Activated CD8-positive, alpha-beta memory T cell treated with anti-CD3 and anti-CD28 coated beads for 24 hours (primary cell): ENCODE measurements at regions not wholly inside any gene's neighbourhood (a gene's known extent, or its start where the extent isn't known, plus 50 kb on each side); places are given as distances from the start of the nearest gene placed in this dataset.
"Not testable (repeated sequence)": the region's sequence is repeated elsewhere in the genome, so short reads cannot be mapped to it uniquely, and the experiment has no call there.

Experiments
- DNase-seq: peaks from one replicate; pipeline ENCODE4 v3.0.0-alpha.2; 2020

DNA sequence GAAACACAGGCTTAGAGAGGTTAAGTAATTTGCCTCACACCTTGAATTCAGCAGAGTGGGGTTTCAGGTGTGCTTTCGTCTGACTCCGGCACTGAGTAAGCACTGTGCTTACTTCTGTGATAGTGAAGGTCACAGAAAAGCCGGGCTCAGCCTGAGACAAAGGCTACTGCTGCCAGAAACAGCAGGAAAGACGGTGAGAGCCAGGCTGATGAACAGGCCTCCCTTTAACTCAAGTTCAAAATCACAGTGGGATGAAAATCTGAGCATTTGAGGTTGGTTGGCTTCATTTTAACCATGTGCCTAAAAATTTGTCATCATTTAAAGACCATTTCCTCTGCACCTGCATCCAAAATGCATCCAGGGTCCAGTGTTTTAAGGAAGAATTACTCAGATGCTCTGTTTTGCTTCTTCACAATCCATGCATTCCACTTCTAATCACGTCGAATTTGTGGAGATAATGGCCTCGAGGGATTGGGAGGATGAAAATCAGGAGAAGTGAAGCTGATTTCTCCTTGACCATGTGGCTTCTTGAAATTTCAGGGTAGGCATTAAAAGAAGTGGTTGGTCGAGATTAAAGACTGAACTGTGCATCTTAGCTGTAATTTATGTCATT, 121.2 kb upstream of the LNX1 start:
- DNase-seq, result no peak

GRCh38 chr4:53711926-53712325, 120.6 kb upstream of the LNX1 start:
- no peak for DNase-seq

DNA sequence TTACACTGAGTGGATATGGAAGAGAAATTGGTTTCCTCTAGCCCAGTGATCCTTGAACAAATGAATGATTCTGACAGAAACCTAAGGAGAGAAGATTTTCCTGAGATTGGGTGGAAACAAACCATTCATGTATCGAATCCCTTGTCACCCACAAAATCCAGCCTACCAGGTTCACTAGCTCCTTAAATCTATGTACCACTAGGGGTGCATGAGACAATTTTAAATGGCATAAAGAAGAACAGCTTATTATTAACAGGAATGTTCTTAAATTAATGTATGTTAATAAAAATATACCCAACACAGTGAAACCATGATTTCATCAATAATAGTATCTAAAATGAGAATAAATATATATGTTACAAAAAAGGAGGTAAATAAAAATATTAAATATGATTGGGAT, 118.4 kb upstream of the LNX1 start:
- no peak for DNase-seq

DNA sequence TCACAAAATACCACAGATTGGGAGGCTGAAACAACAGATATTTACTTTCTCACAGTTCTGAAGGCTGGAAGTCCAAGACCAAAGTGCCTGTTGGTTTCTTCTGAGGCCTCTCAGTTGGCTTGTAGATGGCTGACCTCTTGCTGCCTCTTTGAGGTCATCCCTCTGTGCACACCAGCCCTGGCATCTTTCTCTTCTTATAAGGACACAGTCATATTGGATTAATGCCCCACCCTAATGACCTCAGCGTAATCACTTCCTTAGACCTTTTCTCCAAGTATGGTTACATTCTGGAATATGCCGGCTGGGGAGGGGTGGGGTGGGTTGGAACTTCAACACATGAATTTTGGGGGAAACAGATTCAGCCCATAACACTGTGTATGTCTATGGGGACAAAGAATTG, 116.2 kb upstream of the LNX1 start:
- no peak for DNase-seq

- DNase-seq, result no peak
Observed at GRCh38 chr4:53706422-53707032, 115.2 kb upstream of the LNX1 start.

DNA sequence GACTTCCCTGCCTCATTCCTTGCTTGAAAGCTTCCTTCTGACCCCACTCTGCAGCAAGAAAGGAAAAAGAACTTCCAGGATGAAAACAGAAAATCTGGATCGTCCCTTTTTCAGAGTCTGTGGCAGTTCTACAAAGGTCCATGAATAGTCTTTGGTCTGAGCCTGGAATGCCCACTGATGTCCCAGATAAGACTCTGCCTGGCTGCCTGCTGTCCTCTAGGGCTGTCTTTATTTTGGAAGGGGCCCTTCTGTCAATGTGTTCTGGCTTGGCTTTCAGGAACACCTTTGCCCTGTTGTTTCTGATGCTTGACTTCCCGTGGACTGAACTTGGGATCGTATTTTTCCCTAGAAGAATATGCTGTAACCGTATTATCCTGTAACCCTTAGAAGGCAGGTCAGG, 114.7 kb upstream of the LNX1 start:
- DNase-seq, result no peak

- no peak for DNase-seq
Observed at GRCh38 chr4:53705151-53705764, 114.0 kb upstream of the LNX1 start.

GRCh38 chr4:53704329-53704728, 113.0 kb upstream of the LNX1 start:
- no peak for DNase-seq

DNA sequence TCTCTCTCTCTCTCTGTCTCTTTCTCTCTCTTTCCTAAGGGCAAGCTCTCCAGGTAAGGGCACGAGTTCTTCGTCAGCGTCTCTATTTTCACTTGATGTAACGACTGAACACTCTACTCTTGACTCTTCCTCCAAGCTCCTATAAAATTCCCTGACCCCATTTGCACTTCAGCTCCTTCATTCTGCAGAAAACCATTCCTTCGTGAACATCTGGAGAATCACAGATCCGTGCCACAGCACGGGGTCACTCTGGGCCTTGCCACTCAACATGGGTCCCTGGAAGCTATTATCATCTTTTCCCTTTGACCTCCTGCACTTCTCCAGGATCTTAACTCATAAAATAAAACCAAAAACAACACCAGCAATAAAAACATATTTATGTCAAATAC, 112.0 kb upstream of the LNX1 start:
- DNase-seq, result no peak

DNA sequence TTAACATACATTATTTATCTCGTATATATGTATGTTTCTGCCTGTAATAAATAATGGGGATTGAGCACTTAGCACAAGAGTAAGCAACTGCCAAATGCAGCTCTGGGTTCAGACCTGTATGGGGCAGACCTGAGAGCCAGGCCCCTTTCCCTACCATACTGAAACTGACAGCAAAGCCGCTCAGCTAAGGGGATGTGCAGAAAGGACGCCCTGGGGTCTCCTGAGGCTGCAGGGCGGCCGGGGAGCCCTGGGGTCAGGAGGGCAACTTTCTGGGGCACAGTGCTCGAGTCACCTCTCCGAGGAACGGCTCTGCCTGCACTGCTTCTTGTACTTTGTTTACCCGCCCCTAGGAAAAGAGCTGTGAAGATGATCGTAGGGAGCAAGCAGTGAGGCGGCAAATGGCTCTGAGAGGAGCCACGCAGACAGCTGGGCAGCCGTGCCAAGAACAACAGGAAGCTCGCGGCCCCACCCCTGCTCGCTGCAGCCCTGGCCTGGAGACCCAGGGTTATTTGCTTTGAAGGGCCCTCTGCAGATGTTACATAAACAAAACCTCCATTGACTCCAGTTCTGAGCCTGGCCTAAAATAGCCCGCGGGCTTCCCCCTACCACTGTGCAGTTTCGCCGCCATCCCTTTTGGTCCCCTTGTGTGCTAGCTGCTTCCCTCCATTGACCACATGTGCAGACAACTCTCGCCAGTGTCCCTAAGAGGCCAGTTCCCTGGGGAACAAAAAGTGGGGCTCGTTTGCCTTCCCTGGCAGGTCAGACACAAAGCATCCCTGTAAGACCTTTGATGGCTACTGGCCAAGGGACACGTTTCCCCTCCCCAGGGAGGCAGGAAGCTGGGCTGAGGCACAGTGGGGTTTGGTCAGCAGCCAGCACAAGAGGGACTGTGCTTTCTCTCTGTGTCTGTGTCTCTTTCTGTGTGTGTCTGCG, 111.3 kb upstream of the LNX1 start:
- DNase-seq, result no peak

DNA sequence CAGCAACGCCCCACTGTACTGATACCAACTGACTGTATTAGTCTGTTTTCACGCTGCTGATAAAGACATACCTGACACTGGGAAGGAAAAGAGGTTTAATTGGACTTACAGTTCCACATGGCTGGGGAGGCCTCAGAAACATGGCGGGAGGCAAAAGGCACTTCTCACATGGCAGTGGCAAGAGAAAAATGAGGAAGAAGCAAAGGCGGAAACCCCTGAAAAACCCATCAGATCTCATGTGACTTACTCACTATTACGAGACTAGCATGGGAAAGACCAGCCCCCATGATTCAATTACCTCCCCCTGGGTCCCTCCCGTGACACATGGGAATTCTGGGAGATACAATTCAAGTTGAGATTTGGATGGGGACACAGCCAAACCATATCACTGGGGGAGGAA, 110.0 kb upstream of the LNX1 start:
- not testable (repeated sequence) for DNase-seq

GRCh38 chr4:53699310-53699709, 108.0 kb upstream of the LNX1 start:
- DNase-seq, result not testable (repeated sequence)

- DNase-seq, result no peak
Observed at GRCh38 chr4:53697016-53697685, 105.9 kb upstream of the LNX1 start.

DNA sequence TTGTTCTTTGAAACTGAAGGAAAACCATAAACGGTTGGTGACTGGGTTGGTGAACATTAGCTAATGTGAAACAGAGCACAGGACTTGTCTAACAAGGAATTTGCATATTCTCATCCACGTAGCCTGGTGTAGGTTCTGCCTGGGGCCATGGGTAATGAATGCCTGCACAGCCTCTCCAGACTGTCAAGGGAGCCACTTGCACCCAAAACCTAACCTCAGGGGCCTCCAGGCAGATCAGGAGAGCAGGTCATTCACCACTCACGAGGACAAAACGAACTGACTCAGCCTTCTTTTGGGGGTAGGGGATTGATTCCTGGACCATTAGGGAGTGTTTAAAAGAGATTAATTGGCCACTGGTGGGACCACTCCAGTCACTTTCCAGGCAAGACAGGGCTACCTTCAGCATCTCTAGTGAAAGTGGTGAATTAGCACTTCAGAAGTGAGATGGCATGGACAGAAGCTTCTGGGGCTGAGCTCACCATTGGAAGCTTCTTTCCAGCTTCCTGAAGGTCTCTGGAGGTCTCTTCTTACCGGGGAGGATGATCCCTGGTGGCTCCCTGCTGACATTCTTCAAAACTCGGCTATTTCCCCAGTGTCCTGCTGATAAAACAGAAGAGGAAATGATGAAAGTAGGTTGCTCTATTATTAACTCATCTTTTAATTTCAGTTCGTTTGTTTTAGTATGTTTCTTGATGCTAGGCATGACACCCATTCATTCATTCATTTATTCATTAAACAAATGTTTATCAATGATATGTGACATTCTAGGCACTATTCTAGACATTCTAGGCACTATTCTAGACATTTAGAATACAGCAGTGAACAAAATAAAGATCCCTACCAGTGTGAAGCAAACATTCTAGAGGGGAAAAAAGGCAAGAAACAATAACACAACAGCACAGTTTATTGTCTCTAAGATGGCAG, 104.5 kb upstream of the LNX1 start:
- DNase-seq, result no peak

DNA sequence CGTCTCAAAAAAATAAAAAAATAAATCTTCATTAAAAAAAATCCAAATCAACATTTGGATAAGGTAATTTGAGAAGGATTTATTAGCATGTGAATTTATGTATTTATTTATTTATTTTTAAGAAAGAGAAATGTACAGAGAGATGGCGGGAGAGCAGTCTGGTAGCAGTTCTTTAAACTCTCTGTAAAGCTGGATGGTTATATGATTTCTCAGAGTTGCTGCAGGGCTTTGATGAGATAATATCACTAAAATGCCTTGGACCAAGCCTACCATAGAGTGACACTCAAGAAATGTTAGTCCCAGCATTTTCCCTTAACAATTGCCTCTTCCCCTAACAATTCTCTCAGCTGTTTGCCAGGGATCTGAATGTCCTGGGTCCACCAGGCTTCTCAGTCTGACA, 103.4 kb upstream of the LNX1 start:
- DNase-seq, result no peak

- no peak for DNase-seq
Observed at GRCh38 chr4:53693909-53694308, 102.6 kb upstream of the LNX1 start.

DNA sequence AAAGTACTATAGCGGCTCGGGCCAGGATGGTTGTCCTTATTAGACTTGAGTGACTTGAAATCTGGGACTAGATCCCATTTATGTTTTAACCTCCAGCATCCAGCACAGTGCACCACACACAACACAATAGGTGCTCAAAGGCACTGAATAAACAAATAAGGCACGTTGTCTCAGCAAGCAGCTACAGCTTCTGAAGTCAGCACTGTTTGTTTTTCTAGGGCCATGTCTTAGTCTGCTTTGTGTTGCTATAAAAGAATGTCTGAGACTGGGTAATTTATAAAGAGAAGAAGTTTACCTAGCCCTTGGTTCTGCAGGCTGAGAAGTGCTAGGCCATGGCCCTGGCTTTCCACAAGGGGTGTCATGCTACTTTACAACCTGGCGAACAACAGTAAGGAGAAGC, 102.1 kb upstream of the LNX1 start:
- no peak for DNase-seq

- DNase-seq, result no peak
Observed at GRCh38 chr4:53688186-53688790, 97.0 kb upstream of the LNX1 start.

- no peak for DNase-seq
Observed at GRCh38 chr4:53686521-53686920, 95.2 kb upstream of the LNX1 start.

DNA sequence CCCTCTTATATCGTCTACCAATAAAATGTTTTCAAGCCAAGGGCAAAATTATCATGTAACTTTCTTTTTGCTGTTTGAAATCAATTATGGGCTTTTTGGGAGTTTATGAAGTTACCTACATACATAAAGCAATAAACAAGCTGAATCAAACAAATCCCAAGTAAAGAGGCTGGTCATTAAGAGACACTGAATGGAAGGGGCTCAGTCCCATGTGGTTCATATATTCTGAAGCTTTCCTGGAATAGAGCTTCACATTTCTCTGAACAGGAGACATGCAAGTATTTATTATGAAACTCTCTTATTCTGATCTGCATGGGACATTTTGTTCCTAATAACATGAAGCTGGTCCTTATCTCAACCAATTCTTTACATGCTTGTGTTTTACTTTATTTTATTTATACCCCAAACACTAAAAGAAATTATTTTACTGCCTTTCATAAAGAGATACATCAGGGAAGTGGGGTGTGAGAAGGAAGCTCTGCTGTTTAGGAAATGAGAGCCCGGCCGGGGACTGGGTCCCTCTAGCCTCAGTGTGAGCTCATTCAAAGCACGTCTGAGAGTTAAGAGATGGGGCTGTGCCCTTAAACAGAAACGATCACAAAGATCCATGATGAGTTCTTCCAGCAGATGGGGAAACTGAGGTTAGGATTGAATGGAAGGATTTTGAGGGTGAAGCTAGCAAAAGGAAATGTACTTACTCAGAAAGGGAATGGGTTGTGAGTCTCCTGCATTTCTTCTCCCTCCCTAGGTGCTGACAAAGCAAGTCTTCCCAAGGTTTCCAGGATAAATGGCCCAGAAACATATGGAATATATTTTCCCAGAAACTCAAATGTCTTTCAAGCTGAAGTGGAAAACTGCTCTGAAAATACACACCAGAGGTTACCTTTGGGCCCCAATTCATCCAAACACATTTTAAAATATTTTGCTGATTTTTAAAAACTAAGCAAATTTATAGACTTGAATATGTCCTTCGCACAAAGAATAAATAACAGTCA, 93.1 kb upstream of the LNX1 start:
- DNase-seq, result no peak
